ENCODE measurements at regions not wholly inside any gene's neighbourhood (a gene's known extent, or its start where the extent isn't known, plus 50 kb on each side); places are given as distances from the start of the nearest gene placed in this dataset.

- no peak for TF ChIP-seq POLR2AphosphoS5 (IDR thresholded peaks at IDR 0.05; ENCODE audit: low read depth, low read length)
- TF ChIP-seq SIN3A (IDR thresholded peaks at IDR 0.05; ENCODE audit: borderline replicate concordance, insufficient read depth, low read length) = no peak
- TF ChIP-seq REST (IDR thresholded peaks at IDR 0.05; ENCODE audit: insufficient read depth in 1 of 2, low read depth in 2 of 2, low read length in 2 of 2) = no peak
Observed at GRCh38 chr15:47917881-47918280, 200.6 kb downstream of the SEMA6D start.

Measured in PFSK-1 (cell line).